SH-SY5Y (cell line): ENCODE measurements at regions not wholly inside any gene's neighbourhood (a gene's known extent, or its start where the extent isn't known, plus 50 kb on each side); places are given as distances from the start of the nearest gene placed in this dataset.

Source experiments
- GATA2 ChIP-seq: IDR thresholded peaks from 2 replicates; pipeline ENCODE4 v1.6.1; 2011; ENCODE audit warnings: mild to moderate bottlenecking, low read depth, low read length
- GATA3 ChIP-seq: IDR thresholded peaks from 2 replicates; pipeline ENCODE4 v1.6.1; 2011; ENCODE audit warnings: low read depth, mild to moderate bottlenecking, low read length, moderate library complexity

GRCh38 chr5:158639881-158640592, 459.7 kb downstream of the EBF1 start:
- TF ChIP-seq GATA2 (no peak), GATA3 (no peak)
